ES-I3 (cell line): ENCODE measurements at regions not wholly inside any gene's neighbourhood (a gene's known extent, or its start where the extent isn't known, plus 50 kb on each side); places are given as distances from the start of the nearest gene placed in this dataset.

Experiments used
- H3K36me3 ChIP-seq: 2 replicates; pipeline ENCODE4 v1.6.1; 2013; ENCODE audit warnings: mild to moderate bottlenecking, low read length, control low read depth, moderate library complexity; ENCODE audit not compliant: insufficient read depth
- H3K4me1 ChIP-seq: 2 replicates; pipeline ENCODE4 v1.6.1; 2013; ENCODE audit warnings: mild to moderate bottlenecking, control low read depth, low read length; ENCODE audit not compliant: insufficient read depth
- H3K9ac ChIP-seq: 2 replicates; pipeline ENCODE4 v1.6.1; 2013; ENCODE audit warnings: low read depth, mild to moderate bottlenecking, low read length, moderate library complexity
- H3K9me3 ChIP-seq: 2 replicates; pipeline ENCODE4 v1.6.1; 2013; ENCODE audit warnings: mild to moderate bottlenecking, low read length, moderate library complexity; ENCODE audit not compliant: control insufficient read depth, insufficient read depth

DNA sequence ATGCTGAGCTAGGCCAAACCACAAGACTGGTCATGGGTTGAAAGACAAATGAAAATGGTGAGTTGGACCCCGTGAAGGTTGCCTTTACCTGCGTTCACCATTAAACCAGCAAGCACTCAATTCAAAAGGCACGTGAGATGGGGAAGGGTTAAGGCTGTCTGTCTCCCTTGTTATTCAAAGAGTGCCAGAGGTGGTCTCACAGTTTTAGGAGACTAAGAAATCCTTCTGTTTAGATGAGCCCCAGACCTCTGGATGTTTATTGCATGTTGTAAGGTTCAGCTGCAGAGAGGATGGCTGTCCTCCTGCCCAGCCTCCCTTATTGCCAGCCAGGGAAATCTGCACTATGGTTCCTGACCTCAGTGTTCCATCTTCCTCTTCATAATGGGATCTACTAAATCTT is 498.0 kb upstream of the CELF2 start:
- H3K4me1 ChIP-seq = no peaks in the 10 kb centered on the region
- H3K9me3 ChIP-seq = no peaks in the 10 kb centered on the region; the same call in 1 of the 2 replicates
- no peak overlapping the region for H3K9ac ChIP-seq
- no peaks in the 10 kb centered on the region for H3K36me3 ChIP-seq

DNA sequence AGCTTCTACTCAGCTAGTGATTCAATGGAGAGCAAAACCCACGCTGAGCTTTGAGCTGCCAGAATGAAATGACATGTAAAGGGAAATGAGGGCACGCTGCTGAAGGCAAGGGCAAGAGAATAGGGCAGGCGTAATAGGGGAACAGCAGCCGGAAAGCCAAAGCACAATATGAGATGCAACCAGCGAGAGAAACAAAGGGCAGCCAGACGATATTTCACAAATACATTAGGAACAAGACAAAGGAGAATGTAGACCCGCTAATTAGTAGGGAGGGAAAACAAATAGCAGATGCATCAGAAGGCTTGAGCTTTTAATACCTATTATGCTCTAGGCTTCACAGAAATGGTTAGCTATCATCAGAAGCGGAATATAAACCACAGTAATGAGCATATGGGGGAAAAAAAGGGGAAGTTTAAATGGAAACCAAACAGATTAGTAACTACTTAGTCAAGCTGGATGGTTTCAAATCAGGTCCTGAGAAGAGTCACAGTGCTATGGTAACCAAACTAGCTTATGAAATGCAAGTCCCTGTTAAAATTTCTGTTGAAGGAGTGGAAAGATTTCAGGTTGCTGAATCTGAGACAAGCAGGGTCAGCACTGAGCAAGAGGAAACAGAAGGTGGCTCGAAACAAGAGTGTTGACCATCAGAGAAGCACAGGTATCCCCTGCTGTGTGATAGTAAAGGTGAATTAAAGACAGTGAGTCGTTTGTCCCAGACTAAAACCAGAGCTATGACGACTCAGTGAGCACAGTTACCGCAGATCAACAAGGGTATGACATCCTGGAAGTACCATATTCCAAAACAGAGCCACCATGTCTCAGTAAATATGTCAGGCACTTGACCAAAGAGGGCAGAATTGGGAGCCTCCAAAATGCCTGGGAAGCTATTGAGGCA is 496.9 kb upstream of the CELF2 start:
- no peak overlapping the region for H3K9ac ChIP-seq

DNA sequence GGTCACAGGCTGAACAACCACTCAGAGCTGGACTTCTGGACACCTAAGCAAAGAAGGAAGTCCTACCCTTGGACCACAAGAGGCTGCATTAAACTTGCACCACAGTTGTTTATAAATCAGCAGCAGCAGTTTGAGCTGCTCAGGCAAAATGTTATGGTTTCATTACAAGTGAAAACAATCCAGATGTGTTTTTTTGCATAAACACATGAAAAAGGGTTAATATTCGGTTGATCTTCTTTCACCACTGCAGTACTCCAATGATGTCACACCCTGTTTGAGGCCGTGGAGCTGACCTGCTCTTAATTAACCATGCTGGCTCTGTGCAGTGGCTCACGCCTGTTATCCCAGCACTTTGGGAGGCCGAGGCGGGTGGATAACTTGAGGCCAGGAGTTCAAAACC is 490.8 kb upstream of the CELF2 start:
- H3K9me3 ChIP-seq = no peaks in the 10 kb centered on the region
- H3K9ac ChIP-seq = no peak overlapping the region
- no peaks in the 10 kb centered on the region for H3K36me3 ChIP-seq
- peaks cover 7% of the 10 kb centered on the region for H3K4me1 ChIP-seq

More for the DNA sequence above, 496.9 kb upstream of the CELF2 start:
- no peaks in the 10 kb centered on the region for H3K36me3 ChIP-seq
- no peaks in the 10 kb centered on the region; the same call in 1 of the 2 replicates for H3K9me3 ChIP-seq
- H3K4me1 ChIP-seq = no peaks in the 10 kb centered on the region

DNA sequence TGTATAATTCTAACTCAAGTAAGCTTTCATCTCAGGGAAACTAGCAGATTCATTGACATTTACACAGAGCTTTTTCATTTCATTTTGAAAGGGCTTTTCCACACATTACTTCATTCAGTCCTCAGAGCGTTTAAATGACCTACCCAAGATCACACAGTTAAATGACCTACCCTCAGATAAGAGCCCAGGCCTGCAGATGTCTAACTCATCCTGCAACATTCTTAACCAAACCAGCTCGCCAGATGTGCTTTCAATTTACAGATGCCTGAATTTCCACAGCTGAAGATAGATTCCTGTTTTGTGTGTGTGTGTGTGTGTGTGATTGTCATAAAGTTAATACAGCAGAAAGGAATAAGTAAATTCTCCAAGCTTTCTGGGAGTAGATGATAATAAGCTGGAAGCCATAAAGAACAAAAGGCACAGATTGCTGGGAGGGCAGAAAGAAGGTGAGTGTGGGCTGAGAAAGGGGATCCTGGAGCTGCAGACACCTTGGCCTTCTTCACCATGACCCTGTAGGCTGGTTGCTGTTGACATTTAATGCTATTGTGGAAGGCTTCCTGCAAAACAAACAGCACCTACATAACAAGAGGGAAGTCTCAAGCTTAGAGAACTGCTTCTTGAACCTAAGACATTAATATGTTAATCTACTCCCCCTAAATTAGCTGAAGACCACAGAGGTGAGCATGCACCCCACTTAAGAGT is 489.7 kb upstream of the CELF2 start:
- Histone ChIP-seq H3K4me1 (peaks cover 7% of the 10 kb centered on the region), H3K9ac (no peak overlapping the region), H3K36me3 (no peaks in the 10 kb centered on the region)

DNA sequence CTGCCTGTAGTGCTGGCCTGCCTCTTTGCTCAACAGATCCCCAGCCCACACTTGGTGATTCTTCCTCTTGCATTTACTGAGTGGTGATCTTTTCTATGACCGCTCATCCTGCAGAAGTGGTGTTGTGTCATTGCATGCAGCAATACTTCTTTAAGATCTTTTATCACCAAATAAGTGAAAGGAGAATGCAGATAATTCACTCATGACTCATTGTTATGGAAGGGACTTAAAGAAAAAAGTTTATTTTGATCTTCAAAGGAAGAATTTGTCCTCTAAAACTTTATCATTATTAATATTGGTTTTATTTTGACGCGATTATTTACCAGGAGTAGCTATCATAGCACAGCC is 489.1 kb upstream of the CELF2 start:
- H3K4me1 ChIP-seq = peaks cover 10% of the 10 kb centered on the region
- no peaks in the 10 kb centered on the region for H3K9me3 ChIP-seq
- H3K9ac ChIP-seq = no peak overlapping the region
- H3K36me3 ChIP-seq = no peaks in the 10 kb centered on the region

More for the DNA sequence above, 489.7 kb upstream of the CELF2 start:
- H3K9me3 ChIP-seq = no peaks in the 10 kb centered on the region

DNA sequence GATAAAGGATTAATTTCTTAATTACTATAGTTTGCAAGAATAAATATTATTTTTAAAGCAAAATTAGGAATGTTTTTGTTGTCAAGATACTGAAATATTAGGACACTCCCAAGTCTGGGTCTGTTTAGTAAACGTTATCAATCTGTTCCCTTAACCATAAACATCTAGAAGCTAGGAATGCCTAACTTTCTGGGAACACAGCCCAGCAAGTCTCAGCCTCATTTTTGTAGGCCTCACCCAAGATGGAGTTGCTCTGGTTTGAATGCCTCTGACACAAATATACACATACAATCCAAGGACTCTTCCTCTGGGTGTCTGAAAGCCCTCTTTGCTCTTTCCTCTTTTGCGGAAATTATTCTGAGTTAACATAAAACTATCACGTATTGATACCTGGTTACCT is 487.4 kb upstream of the CELF2 start:
- peaks cover 11% of the 10 kb centered on the region for H3K4me1 ChIP-seq
- H3K9ac ChIP-seq = no peak overlapping the region
- H3K9me3 ChIP-seq = no peaks in the 10 kb centered on the region
- no peaks in the 10 kb centered on the region for H3K36me3 ChIP-seq

DNA sequence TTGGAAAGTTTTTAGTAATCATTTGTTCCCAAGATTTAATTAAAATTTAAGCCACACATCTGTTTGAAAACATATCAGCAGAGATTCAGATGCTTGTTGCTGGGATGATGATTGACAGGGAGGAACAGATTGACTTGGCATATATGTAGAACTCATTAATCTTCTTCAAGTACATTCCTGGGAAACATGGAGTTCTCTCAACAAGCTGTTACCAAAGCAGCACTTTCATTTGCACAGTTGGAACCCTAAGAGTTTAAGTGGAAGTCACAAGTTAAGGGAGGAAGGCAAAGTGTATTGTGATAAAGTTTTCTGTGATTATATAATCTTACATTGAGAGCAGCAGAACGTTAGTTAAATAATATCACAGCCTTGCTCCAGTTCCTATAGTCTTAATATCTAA is 485.4 kb upstream of the CELF2 start:
- Histone ChIP-seq H3K9ac (no peak overlapping the region), H3K4me1 (peaks cover 11% of the 10 kb centered on the region), H3K36me3 (no peaks in the 10 kb centered on the region), H3K9me3 (no peaks in the 10 kb centered on the region)

DNA sequence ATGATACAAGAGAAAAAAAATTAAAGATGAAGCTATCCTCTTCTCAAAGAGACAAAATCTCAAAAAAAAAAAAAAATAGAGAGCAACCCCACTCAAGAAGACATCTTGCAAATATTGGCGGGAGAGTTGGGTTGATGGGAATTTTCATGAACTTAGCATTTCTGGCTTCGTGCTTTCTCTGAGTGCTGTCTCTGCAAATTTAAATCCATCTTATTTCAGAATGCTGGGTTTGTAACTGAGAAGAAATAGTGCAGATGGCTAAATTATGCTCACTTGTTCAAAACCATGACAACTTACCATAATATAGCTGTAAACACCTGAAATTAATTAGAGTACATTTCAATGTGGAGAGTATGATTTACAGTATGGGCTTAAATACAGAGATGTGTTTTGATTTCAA is 484.8 kb upstream of the CELF2 start:
- no peak overlapping the region for H3K9ac ChIP-seq
- no peaks in the 10 kb centered on the region for H3K36me3 ChIP-seq
- H3K9me3 ChIP-seq = no peaks in the 10 kb centered on the region
- peaks cover 11% of the 10 kb centered on the region for H3K4me1 ChIP-seq

DNA sequence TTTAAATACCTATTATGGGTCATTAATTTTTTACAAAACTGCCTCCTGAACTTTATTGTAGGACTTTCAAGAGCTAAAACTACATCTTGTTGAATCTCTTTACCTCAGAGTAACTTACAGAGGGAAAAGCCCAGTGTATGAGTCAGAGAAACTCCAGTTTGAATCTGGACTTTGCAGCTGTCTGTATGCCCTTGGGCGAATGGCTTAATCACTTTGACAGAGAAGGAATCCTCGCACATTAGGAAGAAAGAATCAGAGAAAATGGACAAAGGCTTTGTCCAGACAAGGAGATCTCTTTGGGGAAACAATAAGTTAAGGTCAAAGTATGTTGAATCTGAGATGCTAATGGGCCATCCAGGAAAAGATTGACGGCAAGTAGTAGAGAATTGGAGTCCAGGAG is 484.2 kb upstream of the CELF2 start:
- peaks cover 5% of the 10 kb centered on the region for H3K4me1 ChIP-seq
- H3K9ac ChIP-seq = no peak overlapping the region
- H3K9me3 ChIP-seq = no peaks in the 10 kb centered on the region
- H3K36me3 ChIP-seq = no peaks in the 10 kb centered on the region

DNA sequence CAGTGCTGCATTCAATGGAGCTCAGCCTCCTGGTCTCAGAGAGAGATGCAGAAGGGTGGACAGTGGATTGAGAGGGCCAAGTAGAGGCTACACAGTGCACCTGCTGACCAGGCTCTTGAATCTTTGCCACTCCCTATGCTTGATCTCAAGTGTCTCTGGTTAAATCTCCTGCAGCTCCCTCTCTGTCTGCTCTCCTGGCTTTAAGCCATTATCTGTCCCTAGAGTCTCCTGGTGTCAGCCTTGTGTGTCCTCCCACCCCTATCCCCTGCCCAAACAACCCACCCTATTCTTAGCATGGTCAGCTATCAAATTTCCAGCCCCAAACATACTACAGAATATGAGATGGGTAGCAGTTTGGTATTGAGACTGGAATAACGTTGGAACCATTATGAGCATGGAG is 479.3 kb upstream of the CELF2 start:
- H3K9ac ChIP-seq = no peak overlapping the region
- no peaks in the 10 kb centered on the region for H3K9me3 ChIP-seq

DNA sequence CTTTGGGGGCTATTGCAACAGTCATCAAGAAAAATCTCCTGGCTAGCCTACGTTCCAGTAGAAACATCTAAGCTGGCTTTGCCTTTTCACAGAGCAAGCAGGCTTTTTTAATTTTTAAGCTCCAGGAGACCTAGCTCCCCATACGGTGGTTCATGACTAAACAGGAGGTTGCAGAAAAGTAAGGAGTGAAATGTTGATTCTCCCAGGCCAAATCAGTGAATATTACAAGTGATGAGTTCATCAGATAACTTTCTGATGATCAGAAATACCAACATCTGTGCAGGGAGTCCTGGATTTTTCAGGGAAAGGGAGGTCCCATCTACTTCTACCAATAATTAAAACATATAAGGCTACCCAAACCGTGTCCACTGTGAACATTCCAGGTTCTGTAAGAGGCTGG is 477.3 kb upstream of the CELF2 start:
- Histone ChIP-seq H3K9me3 (no peaks in the 10 kb centered on the region), H3K9ac (no peak overlapping the region), H3K4me1 (no peaks in the 10 kb centered on the region), H3K36me3 (no peaks in the 10 kb centered on the region)

More for the DNA sequence above, 479.3 kb upstream of the CELF2 start:
- H3K36me3 ChIP-seq = no peaks in the 10 kb centered on the region
- peaks cover 3% of the 10 kb centered on the region; the same call in 1 of the 2 replicates for H3K4me1 ChIP-seq

DNA sequence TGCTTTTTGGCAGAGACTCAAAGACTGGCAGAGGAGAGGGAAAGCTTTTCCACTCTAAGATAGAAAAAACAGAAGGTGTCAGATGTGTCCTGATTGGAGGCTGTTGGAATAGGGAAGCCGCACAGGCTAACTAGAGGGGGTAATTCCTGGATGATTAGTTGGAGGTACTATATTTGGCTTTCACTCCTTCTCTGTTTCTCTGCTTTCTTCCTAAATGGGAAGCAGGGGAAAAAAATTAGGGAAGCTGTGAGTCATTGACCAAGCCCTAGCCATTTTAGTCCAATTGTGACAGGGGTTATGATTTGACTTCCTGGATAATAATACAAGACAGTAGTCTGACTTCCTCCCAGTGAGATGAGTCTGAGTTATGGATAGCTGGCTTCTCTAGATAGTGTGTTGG is 475.2 kb upstream of the CELF2 start:
- no peaks in the 10 kb centered on the region; the same call in 1 of the 2 replicates for H3K36me3 ChIP-seq
- no peak overlapping the region for H3K9ac ChIP-seq
- H3K9me3 ChIP-seq = no peaks in the 10 kb centered on the region
- no peaks in the 10 kb centered on the region for H3K4me1 ChIP-seq

DNA sequence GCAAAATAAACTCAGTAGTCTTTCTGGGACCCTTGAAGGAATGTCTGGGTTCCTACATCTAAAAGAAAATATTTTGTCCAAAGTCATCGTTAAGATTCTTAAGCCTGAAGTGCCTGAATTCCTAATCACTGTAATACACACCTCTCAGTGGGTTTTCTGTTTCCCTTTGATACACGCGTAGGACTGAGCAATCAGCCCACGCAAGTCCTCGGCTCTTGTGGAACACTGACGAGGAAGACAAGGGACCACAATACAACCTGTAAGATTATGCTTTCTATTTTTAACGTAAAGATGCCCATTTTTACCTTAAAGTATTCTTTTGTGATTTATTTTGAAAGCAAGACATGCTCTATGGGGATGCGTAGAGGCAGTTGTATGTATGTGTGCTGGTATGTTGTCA is 472.8 kb upstream of the CELF2 start:
- Histone ChIP-seq H3K36me3 (no peaks in the 10 kb centered on the region; the same call in 1 of the 2 replicates), H3K9me3 (no peaks in the 10 kb centered on the region), H3K9ac (no peak overlapping the region), H3K4me1 (no peaks in the 10 kb centered on the region)

DNA sequence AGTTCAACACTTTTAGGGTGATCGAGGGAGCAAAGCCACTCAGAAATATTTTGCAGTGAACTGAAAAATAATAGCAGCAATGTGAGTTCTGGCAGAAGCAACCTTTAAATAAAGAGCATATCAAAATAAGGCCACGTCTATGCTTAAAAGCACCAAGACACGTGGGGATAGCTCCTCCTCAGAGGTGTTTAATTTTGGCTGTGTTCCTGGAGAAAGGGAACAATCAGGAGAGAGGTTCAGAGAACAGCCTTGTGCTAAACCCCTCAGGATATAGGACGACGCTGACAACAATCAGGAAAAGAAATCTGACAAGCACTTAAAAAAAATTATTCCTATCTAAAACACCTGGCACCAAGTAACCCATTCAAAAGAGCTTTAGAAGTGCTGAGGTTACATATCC is 471.9 kb upstream of the CELF2 start:
- H3K9ac ChIP-seq = no peak overlapping the region
- H3K4me1 ChIP-seq = no peaks in the 10 kb centered on the region
- no peaks in the 10 kb centered on the region; the same call in 1 of the 2 replicates for H3K36me3 ChIP-seq
- no peaks in the 10 kb centered on the region for H3K9me3 ChIP-seq
